GM08714 (cell line): ENCODE measurements at regions not wholly inside any gene's neighbourhood (a gene's known extent, or its start where the extent isn't known, plus 50 kb on each side); places are given as distances from the start of the nearest gene placed in this dataset.
"Not testable (repeated sequence)": the region's sequence is repeated elsewhere in the genome, so short reads cannot be mapped to it uniquely, and the experiment has no call there.

Source experiments
- H3K4me3 ChIP-seq: fragments of 200-500 bp; sonication (Bioruptor generic); 2 replicates; pipeline ENCODE4 v1.5.1; 2014; ENCODE audit warnings: mild to moderate bottlenecking, low read length, inconsistent platforms
- ZNF274 ChIP-seq: IDR thresholded peaks from 2 replicates; pipeline ENCODE4 v1.6.1; 2012; ENCODE audit warnings: mild to moderate bottlenecking, low read depth, low read length

- no peak overlapping the region for H3K4me3 ChIP-seq
- TF ChIP-seq ZNF274 = no peak
Observed at GRCh38 chr1:235059221-235059620, 69.4 kb downstream of the TOMM20 start.

- no peak overlapping the region for H3K4me3 ChIP-seq
- no peak for TF ChIP-seq ZNF274
Observed at GRCh38 chr1:235058695-235059094, 69.9 kb downstream of the TOMM20 start.

GRCh38 chr1:235057385-235058306, 71.0 kb downstream of the TOMM20 start:
- TF ChIP-seq ZNF274 = no peak
- no peak overlapping the region for H3K4me3 ChIP-seq

- no peak overlapping the region for H3K4me3 ChIP-seq
- no peak for TF ChIP-seq ZNF274
Observed at GRCh38 chr1:235056937-235057336, 71.7 kb downstream of the TOMM20 start.

GRCh38 chr1:235054936-235055335, 73.7 kb downstream of the TOMM20 start:
- H3K4me3 ChIP-seq = no peak overlapping the region
- TF ChIP-seq ZNF274 = no peak

- TF ChIP-seq ZNF274 = no peak
- H3K4me3 ChIP-seq = no peak overlapping the region
Observed at GRCh38 chr1:235054466-235054865, 74.2 kb downstream of the TOMM20 start.

GRCh38 chr1:235052067-235053008, 76.3 kb downstream of the TOMM20 start:
- TF ChIP-seq ZNF274 = no peak
- H3K4me3 ChIP-seq = no peak overlapping the region

- TF ChIP-seq ZNF274 = no peak
- no peak overlapping the region for H3K4me3 ChIP-seq
Observed at GRCh38 chr1:235051521-235051920, 77.1 kb downstream of the TOMM20 start.

- no peak for TF ChIP-seq ZNF274
- no peak overlapping the region for H3K4me3 ChIP-seq
Observed at GRCh38 chr1:235050911-235051360, 77.7 kb downstream of the TOMM20 start.

- H3K4me3 ChIP-seq = not testable (repeated sequence)
Observed at GRCh38 chr1:235049716-235050378, 78.8 kb downstream of the TOMM20 start.

GRCh38 chr1:235049217-235049616, 79.4 kb downstream of the TOMM20 start:
- H3K4me3 ChIP-seq = no peak overlapping the region
- no peak for TF ChIP-seq ZNF274

GRCh38 chr1:235047331-235047871, 81.2 kb downstream of the TOMM20 start:
- no peak for TF ChIP-seq ZNF274
- no peak overlapping the region; the same call in 1 of the 2 replicates for H3K4me3 ChIP-seq

- TF ChIP-seq ZNF274 = no peak
Observed at GRCh38 chr1:235045921-235046601, 82.6 kb downstream of the TOMM20 start.

More at GRCh38 chr1:235045921-235046601, 82.6 kb downstream of the TOMM20 start:
- H3K4me3 ChIP-seq = no peak overlapping the region
